Kidney epithelial cell (primary cell): ENCODE measurements at regions not wholly inside any gene's neighbourhood (a gene's known extent, or its start where the extent isn't known, plus 50 kb on each side); places are given as distances from the start of the nearest gene placed in this dataset.

ENCODE experiments used
- DNase-seq: peaks from one replicate; pipeline ENCODE4 v3.0.0-alpha.2; 2010; ENCODE audit warnings: low read depth
- H3K27me3 ChIP-seq: 2 replicates; pipeline ENCODE4 v1.6.0; 2011; ENCODE audit warnings: low read length; ENCODE audit not compliant: control insufficient read depth, insufficient read depth
- H3K36me3 ChIP-seq: 2 replicates; pipeline ENCODE4 v1.5.1; 2011; ENCODE audit warnings: low read length; ENCODE audit not compliant: control insufficient read depth, insufficient read depth
- H3K4me3 ChIP-seq: 2 replicates; pipeline ENCODE4 v1.5.1; 2011; ENCODE audit warnings: low read depth, mild to moderate bottlenecking, control low read depth, low read length
- CTCF ChIP-seq: IDR thresholded peaks from 2 replicates; pipeline ENCODE4 v1.5.1; 2011; ENCODE audit warnings: mild to moderate bottlenecking, moderate library complexity, low read length, control low read depth, inconsistent platforms; ENCODE audit not compliant: insufficient read depth, poor library complexity, severe bottlenecking

GRCh38 chr15:31252171-31252785 is 74.4 kb upstream of the KLF13 start:
- no peak for TF ChIP-seq CTCF
- Histone ChIP-seq H3K4me3 (no peak overlapping the region), H3K27me3 (no peaks in the 10 kb centered on the region), H3K36me3 (no peaks in the 10 kb centered on the region)
- DNase-seq: no peak

- TF ChIP-seq CTCF: no peak
- Histone ChIP-seq H3K27me3 (no peaks in the 10 kb centered on the region), H3K4me3 (no peak overlapping the region), H3K36me3 (no peaks in the 10 kb centered on the region)
- DNase-seq: peak; percentile 23
These were observed 72.0 kb upstream of the KLF13 start for GRCh38 chr15:31254431-31255175.

- DNase-seq: no peak
- H3K36me3 ChIP-seq: no peaks in the 10 kb centered on the region
- no peaks in the 10 kb centered on the region for H3K27me3 ChIP-seq
- H3K4me3 ChIP-seq: no peak overlapping the region
- no peak for TF ChIP-seq CTCF
These were observed 71.5 kb upstream of the KLF13 start for GRCh38 chr15:31255176-31255510.

GRCh38 chr15:31255732-31256377 is 70.8 kb upstream of the KLF13 start:
- no peak for TF ChIP-seq CTCF
- no peak for DNase-seq

GRCh38 chr15:31256378-31257265 is 70.0 kb upstream of the KLF13 start:
- DNase-seq: no peak
- no peaks in the 10 kb centered on the region for H3K36me3 ChIP-seq
- H3K27me3 ChIP-seq: no peaks in the 10 kb centered on the region
- no peak overlapping the region for H3K4me3 ChIP-seq
- no peak for TF ChIP-seq CTCF

More at GRCh38 chr15:31255732-31256377, 70.8 kb upstream of the KLF13 start:
- Histone ChIP-seq H3K36me3 (no peaks in the 10 kb centered on the region), H3K27me3 (no peaks in the 10 kb centered on the region), H3K4me3 (no peak overlapping the region)
